Stimulated activated naive CD4-positive, alpha-beta T cell treated with Interleukin-2 at 50 U/mL for 16 hours (primary cell): ENCODE measurements at regions not wholly inside any gene's neighbourhood (a gene's known extent, or its start where the extent isn't known, plus 50 kb on each side); places are given as distances from the start of the nearest gene placed in this dataset.

Source experiments
- DNase-seq: peaks from one replicate; lab custom pipeline; 2025; lab: John Stamatoyannopoulos, UW

DNA sequence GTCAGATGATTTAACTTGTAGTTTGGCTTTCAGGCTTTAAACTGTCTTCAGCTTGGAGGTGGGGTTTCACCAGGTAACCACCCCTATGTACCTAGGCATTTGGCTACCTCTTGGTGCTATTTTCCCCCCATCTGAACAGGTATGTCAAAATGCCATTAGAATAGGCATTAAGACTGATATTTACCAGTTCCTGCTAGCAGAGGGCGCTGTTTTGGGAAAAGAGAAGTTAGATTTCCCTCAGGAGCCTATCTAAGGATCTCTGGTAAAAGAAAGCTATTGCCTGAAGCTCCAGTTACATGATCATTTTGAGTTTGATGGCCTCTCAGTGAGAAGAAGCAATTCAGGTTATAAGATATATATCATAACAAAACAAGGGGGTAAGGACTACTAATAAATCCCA lies 879.1 kb downstream of the SH3BGRL start:
- no peak for DNase-seq

DNA sequence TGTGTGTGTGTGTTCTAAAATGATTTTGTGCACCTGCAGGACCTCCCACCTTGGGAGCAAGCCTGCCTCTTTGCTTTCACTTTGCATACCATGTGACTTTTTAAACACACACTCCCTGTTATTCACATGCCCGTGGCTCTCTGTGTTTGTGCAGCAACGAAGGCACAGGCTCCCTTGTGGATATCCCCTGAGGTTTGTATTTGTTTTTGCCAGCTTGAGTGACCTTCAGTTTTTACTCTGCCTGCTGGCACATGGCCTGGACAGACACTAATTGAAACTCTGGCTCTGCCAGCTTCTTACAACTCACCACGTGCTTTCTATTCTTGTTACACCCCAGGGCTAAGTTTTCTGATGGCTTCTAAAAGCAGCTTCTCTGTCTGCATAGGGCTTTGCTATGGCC lies 885.8 kb downstream of the SH3BGRL start:
- DNase-seq = no peak

DNA sequence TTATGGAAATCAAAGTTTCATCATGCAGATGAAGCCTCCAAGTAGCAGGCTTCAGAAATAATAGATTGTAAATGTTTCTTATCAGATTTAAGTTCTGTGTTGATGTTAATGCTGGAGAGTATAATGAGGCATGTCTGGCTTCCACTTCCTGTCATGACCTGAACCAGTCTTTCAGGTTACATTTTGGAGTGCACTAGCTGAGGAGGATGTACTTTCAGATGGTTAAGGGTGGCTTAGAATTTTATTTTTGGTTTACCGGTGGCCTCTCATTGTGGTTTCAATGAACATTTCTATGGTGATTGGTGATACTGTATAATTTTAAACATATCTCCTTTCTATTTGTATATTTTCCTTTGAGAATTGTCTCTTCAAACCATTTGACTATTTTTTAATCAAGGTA lies 890.4 kb downstream of the SH3BGRL start:
- no peak for DNase-seq

DNA sequence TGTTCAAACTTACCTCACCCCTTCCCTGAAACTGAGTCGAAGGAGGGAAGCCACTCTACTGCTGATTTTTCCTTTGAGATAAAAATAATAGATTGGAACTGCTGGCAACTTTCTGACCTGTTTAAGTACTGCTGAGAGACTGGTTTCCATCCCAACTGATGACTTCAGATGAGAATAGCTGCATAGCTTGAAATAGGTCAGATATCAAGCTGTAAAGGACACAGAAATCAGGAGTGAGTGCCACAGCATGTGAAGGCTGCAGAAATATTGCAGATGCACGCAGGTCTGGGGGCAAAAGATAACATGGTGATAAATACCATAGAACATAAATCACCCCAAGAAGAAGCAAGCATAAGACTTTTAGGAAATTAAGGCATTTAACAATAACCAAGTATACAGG lies 923.2 kb downstream of the SH3BGRL start:
- no peak for DNase-seq

GRCh38 chrX:82127228-82128123 lies 925.6 kb downstream of the SH3BGRL start:
- no peak for DNase-seq

- DNase-seq = no peak
Observed at GRCh38 chrX:82134378-82134777, 932.5 kb downstream of the SH3BGRL start.

- peak; percentile 3 for DNase-seq
Observed at GRCh38 chrX:82141942-82142341, 940.0 kb downstream of the SH3BGRL start.

DNA sequence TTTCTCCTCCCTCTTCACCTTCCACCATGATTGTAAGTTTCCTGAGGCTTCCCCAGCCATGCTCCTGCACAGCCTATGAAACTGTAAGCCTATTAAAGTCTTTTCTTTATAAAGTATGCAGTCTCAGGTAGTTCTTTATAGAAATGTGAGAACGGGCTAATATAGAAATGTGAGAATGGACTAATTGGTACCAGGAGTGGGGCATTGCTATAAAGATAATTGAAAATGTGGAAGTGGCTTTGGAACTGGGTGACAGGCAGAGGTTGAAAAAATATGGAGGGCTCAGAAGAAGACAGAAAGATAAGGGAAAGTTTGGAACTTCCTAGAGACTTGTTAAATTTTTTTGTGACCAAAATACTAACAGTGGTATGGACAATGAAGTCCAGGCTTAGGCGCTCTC lies 959.3 kb downstream of the SH3BGRL start:
- no peak for DNase-seq

GRCh38 chrX:82163701-82164100 lies 961.8 kb downstream of the SH3BGRL start:
- no peak for DNase-seq

GRCh38 chrX:82196866-82197265 lies 995.0 kb downstream of the SH3BGRL start:
- DNase-seq = no peak

- DNase-seq = no peak
Observed at GRCh38 chrX:82208975-82209374, 1007.1 kb downstream of the SH3BGRL start.

DNA sequence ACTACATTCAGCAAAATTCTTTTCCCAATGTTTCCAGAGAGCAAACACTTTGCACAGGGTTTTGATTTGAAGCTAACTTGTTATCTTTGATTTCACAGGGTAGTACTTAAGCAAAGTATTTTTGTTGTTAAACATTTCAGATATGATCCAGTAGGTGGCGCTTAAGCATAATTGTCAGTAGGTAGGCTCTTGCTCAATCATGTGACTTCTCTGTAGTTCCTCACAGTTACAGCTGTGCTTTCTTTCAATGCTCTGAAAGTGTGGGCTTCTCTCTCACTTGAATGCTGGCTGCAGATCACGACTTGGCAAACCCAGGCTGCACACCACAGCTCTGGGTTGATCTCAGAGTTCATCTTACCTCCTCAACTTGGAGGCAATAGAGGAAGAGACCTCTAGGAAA lies 1016.5 kb downstream of the SH3BGRL start:
- no peak for DNase-seq

DNA sequence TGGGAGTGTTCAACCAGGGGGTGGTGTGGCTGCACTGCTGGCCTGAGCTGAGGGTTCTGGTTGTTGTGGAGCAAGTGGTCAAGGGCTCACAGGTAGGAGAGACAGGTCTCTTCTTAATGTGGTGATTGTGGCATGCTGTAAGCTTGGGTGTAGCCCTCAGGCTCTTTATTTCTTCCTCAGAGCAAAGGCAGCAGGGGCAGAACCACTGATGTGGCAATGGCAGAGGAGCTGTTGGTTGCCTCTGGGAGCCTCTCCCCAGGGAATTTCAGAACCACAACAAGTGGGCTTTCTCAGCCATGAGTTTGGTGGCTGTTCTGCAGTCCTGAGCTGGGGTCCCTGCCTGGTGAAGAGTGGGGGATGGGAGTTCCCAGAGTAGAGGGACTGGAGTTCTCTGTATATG lies 1017.2 kb downstream of the SH3BGRL start:
- DNase-seq = no peak

- DNase-seq = no peak
Observed at GRCh38 chrX:82224961-82225360, 1023.1 kb downstream of the SH3BGRL start.

DNA sequence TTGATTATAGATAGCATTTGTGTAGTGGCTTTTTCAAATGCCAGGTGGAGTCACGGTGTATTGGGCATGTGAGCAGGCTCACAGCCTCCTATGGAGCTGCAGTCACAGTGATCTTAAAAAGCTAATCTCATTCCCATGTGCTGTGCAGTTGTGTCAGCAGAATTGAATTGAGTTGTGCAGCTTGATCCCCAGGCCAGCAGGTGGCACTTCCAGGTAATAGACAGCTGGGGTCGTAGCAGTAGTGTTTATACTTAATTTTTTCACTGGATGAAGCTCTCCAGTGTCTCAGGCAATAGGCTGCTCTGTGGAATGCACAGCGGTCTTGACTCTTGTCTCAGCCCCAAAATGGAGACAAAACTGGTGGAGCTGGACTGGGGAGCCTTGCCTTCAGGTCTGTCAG lies 1028.1 kb downstream of the SH3BGRL start:
- DNase-seq = no peak

DNA sequence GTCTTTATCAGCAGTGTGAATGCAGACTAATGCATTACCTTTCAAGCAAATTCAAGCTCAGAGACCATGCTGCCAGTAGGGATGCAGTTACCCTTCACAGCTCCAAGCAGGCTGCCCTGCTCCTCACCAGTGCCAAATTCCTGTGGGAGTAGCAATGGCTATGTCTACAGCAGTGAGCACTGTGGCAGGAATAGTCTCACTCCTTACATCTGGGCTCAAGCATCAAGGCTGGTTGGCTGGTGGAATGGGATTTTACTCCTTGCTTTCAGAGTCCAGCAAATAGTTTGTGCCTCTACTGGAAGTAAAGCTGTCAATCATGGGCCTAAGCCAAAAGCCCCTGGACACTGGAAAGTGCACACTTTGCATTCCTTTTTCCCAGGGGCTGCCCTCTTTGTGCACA lies 1030.8 kb downstream of the SH3BGRL start:
- no peak for DNase-seq

DNA sequence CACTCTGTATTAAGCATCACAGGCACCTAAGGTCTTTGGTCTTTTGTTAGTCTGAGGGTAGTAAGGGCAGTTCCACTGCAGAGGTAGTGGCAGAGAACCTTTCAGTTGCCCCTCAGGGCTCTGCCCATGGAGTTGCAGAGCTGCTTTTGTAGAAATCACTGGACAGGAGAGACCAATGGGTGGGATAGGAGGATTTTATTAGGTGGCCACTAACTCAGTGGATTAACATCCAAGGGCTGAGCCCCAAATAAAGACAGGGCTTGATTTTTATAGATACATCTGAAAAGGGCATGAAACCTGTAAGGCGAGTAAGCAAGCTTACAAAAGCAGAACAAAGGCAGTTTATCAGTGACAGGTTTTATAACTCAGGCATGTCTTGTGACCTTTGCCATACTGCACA lies 1035.4 kb downstream of the SH3BGRL start:
- DNase-seq = no peak
